Stomach (tissue), 8 donors: ENCODE measurements at regions not wholly inside any gene's neighbourhood (a gene's known extent, or its start where the extent isn't known, plus 50 kb on each side); places are given as distances from the start of the nearest gene placed in this dataset.

Experiments
- DNase-seq, 2 donors: peaks; one replicate each; pipeline versions ENCODE4 v3.0.0 to v3.0.0-alpha.2; 2013 to 2019
- H3K27ac ChIP-seq, 5 donors: fragments of 200-600 bp in 4 of 5; sonication (generic) in 4 of 5; one replicate each; pipeline ENCODE4 v1.5.1; 2013 to 2019; ENCODE audit warnings: mild to moderate bottlenecking in 1 of 5, moderate library complexity in 1 of 5
- H3K27me3 ChIP-seq, 3 donors: fragments of 200-600 bp; sonication (generic); one replicate each; pipeline ENCODE4 v1.5.1; 2017 to 2019; ENCODE audit warnings: mixed run types in 1 of 3
- H3K36me3 ChIP-seq, 4 donors: fragments of 200-600 bp; sonication (generic); 1 replicate in 3 of 4; 2 replicates in 1 of 4; pipeline ENCODE4 v1.5.1; 2016 to 2019
- H3K4me1 ChIP-seq, 4 donors: fragments of 200-600 bp; sonication (generic); one replicate each; pipeline ENCODE4 v1.5.1; 2016 to 2019
- H3K4me3 ChIP-seq, 4 donors: fragments of 200-600 bp; sonication (generic) in 3 of 4; one replicate each; pipeline ENCODE4 v1.5.1; 2016 to 2019; ENCODE audit warnings: mild to moderate bottlenecking in 1 of 4
- H3K9me3 ChIP-seq, 4 donors: fragments of 200-600 bp; sonication (generic); one replicate each; pipeline ENCODE4 v1.5.1; 2016 to 2019
- EP300 ChIP-seq: sonication (generic); formaldehyde crosslinking; IDR thresholded peaks from one replicate; pipeline ENCODE4 v1.6.1; 2017; ENCODE audit warnings: antibody characterized with exemption
- POLR2A ChIP-seq, 4 donors: fragments of 450-650 bp; IDR thresholded peaks; one replicate each; pipeline ENCODE4 v1.6.1; 2016; ENCODE audit warnings: antibody characterized with exemption in 4 of 4, control low read depth in 2 of 4, mild to moderate bottlenecking in 1 of 4, moderate library complexity in 1 of 4
- POLR2AphosphoS5 ChIP-seq, 3 donors: sonication (generic); formaldehyde crosslinking; IDR thresholded peaks; one replicate each; pipeline ENCODE4 v1.6.1; 2016; ENCODE audit warnings: antibody characterized with exemption in 3 of 3
- WGBS, 5 donors: extraction: QIAGEN DNeasy Blood & Tissue Kit in 3 of 5; methylation state at CpG; one replicate each; pipeline versions ENCODE4 v1.1.5 to v1.1.7; 2013 to 2018; 5-methylcytosine and 5-hydroxymethylcytosine counted together
- intact Hi-C: fragments of 100-400 bp; cut with DNase I; formaldehyde crosslinking; loops from one replicate; pipeline ENCODE4 v1.15.1; 2023; ENCODE audit warnings: low total_unique reads
- TF ChIP-seq, protein P1 (sequence below), 7 experiments: fragments of 450-650 bp in 4 of 7; fragments of 200-600 bp in 3 of 7; sonication (generic) in 3 of 7; IDR thresholded peaks; one replicate each; pipeline ENCODE4 v1.5.1; 2016 to 2019; ENCODE audit warnings: antibody characterized with exemption in 7 of 7, control low read depth in 2 of 7, mild to moderate bottlenecking in 1 of 7
- donor health status: healthy with polysubstance abuse.
- donor health status: Bipolar disorder and iron deficiency.
- donor health status: healthy.

- Histone ChIP-seq H3K27ac (no peak overlapping the region), H3K9me3 (no peaks in the 10 kb centered on the region), H3K4me3 (no peak overlapping the region), H3K27me3 (no peaks in the 10 kb centered on the region), H3K4me1 (no peaks in the 10 kb centered on the region), H3K36me3 (no peaks in the 10 kb centered on the region)
- TF ChIP-seq POLR2AphosphoS5 (IDR thresholded peaks at IDR 0.05) (no peak), POLR2A (IDR thresholded peaks at IDR 0.05) (no peak), EP300 (no peak)
- TF ChIP-seq, protein P1, sequence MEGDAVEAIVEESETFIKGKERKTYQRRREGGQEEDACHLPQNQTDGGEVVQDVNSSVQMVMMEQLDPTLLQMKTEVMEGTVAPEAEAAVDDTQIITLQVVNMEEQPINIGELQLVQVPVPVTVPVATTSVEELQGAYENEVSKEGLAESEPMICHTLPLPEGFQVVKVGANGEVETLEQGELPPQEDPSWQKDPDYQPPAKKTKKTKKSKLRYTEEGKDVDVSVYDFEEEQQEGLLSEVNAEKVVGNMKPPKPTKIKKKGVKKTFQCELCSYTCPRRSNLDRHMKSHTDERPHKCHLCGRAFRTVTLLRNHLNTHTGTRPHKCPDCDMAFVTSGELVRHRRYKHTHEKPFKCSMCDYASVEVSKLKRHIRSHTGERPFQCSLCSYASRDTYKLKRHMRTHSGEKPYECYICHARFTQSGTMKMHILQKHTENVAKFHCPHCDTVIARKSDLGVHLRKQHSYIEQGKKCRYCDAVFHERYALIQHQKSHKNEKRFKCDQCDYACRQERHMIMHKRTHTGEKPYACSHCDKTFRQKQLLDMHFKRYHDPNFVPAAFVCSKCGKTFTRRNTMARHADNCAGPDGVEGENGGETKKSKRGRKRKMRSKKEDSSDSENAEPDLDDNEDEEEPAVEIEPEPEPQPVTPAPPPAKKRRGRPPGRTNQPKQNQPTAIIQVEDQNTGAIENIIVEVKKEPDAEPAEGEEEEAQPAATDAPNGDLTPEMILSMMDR (IDR thresholded peaks at IDR 0.05): no peak
- intact Hi-C loops: no loop called here
- WGBS, 5 donors: 76 to 87% (median 81%) methylated on average over 5 of the region's 5 CpGs
- DNase-seq: no peak
Observed at GRCh38 chr21:25513810-25514209, 93.5 kb downstream of the MRPL39 start.

- TF ChIP-seq EP300 (no peak), POLR2A (IDR thresholded peaks at IDR 0.05) (no peak), POLR2AphosphoS5 (IDR thresholded peaks at IDR 0.05) (no peak)
- TF ChIP-seq, protein P1 (IDR thresholded peaks at IDR 0.05): no peak
- no peak overlapping the region for H3K4me3 ChIP-seq
- H3K36me3 ChIP-seq: no peaks in the 10 kb centered on the region
- no peaks in the 10 kb centered on the region for H3K9me3 ChIP-seq
- no peaks in the 10 kb centered on the region for H3K27me3 ChIP-seq
- H3K4me1 ChIP-seq: no peaks in the 10 kb centered on the region
- intact Hi-C loops: no loop called here
- no peak overlapping the region for H3K27ac ChIP-seq
- DNase-seq: no peak
- 77 to 81% (median 79%) methylated on average over 7 of the region's 7 CpGs for WGBS, 5 donors
Observed at GRCh38 chr21:25512095-25513081, 94.9 kb downstream of the MRPL39 start.

GRCh38 chr21:25509862-25510261 is 97.4 kb downstream of the MRPL39 start:
- no peak overlapping the region for H3K4me3 ChIP-seq
- TF ChIP-seq POLR2AphosphoS5 (IDR thresholded peaks at IDR 0.05) (no peak), EP300 (no peak), POLR2A (IDR thresholded peaks at IDR 0.05) (no peak)
- TF ChIP-seq, protein P1 (IDR thresholded peaks at IDR 0.05): no peak
- no peak for DNase-seq
- H3K27me3 ChIP-seq: no peaks in the 10 kb centered on the region
- WGBS, 5 donors: 40 to 44% (median 43%) methylated on average over 2 of the region's 2 CpGs
- no peaks in the 10 kb centered on the region for H3K4me1 ChIP-seq
- H3K36me3 ChIP-seq: no peaks in the 10 kb centered on the region
- H3K9me3 ChIP-seq: no peaks in the 10 kb centered on the region
- intact Hi-C loops: no loop called here
- no peak overlapping the region for H3K27ac ChIP-seq

- 36 to 58% (median 43%) methylated on average over 3 of the region's 3 CpGs for WGBS, 5 donors
Observed at GRCh38 chr21:25508364-25508763, 98.9 kb downstream of the MRPL39 start.

More at GRCh38 chr21:25508364-25508763, 98.9 kb downstream of the MRPL39 start:
- Histone ChIP-seq H3K4me3 (no peak overlapping the region), H3K27me3 (no peaks in the 10 kb centered on the region), H3K27ac (no peak overlapping the region), H3K4me1 (no peaks in the 10 kb centered on the region), H3K9me3 (no peaks in the 10 kb centered on the region), H3K36me3 (no peaks in the 10 kb centered on the region)
- intact Hi-C loops: no loop called here
- DNase-seq: no peak
- TF ChIP-seq, protein P1 (IDR thresholded peaks at IDR 0.05): no peak
- TF ChIP-seq EP300 (no peak), POLR2AphosphoS5 (IDR thresholded peaks at IDR 0.05) (no peak), POLR2A (IDR thresholded peaks at IDR 0.05) (no peak)
